AG09319 (cell line): ENCODE measurements at regions not wholly inside any gene's neighbourhood (a gene's known extent, or its start where the extent isn't known, plus 50 kb on each side); places are given as distances from the start of the nearest gene placed in this dataset.

Experiments
- DNase-seq: peaks from one replicate; pipeline ENCODE4 v3.0.0-alpha.2; 2010; ENCODE audit warnings: low read depth; ENCODE audit errors: extremely low read depth
- CTCF ChIP-seq: IDR thresholded peaks from 2 replicates; pipeline ENCODE4 v1.5.1; 2011; ENCODE audit warnings: low read depth, mild to moderate bottlenecking, inconsistent platforms, low read length, moderate library complexity

DNA sequence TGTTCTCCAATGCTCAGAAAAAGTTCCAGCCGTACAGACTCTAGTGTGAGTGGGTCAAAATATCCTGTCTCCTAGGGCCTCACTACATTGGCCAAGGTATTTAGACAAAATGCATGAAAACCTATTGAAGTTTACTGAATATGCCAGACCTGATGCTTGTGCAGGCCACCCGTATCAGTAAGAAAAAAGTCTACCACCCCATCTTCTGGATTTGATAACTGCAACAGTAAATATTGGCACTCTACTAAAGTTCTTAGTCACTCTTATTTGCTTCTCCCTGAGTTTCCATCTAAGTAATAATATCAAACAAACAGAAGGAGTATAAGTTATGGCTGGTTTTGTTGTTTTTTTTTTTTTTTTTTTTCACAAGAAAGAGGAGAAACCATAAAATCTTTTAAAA lies 627.7 kb upstream of the KLF4 start:
- TF ChIP-seq CTCF: no peak
- no peak for DNase-seq

DNA sequence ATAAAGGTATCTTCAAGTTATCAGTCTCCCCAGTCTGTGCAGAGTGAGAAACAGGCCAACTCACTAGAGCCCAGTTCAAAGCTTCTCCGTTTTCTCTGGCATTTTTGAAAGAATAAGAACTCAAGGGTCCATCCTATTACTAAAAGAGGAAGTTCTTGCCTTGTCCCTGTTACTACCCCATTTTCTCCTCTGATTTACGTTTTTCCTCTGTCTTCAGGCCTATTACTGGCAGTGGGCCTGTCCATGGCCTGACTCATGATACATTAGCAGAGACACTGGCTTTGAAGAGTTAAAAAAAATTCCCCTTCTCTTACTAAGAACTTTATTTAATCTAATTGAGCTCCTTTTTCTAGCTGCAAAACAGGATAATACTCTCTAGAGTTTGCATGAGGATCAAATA lies 624.0 kb upstream of the KLF4 start:
- no peak for DNase-seq
- TF ChIP-seq CTCF: no peak

- no peak for TF ChIP-seq CTCF
- no peak for DNase-seq
Measured at GRCh38 chr9:108109927-108110690, 620.5 kb upstream of the KLF4 start.

DNA sequence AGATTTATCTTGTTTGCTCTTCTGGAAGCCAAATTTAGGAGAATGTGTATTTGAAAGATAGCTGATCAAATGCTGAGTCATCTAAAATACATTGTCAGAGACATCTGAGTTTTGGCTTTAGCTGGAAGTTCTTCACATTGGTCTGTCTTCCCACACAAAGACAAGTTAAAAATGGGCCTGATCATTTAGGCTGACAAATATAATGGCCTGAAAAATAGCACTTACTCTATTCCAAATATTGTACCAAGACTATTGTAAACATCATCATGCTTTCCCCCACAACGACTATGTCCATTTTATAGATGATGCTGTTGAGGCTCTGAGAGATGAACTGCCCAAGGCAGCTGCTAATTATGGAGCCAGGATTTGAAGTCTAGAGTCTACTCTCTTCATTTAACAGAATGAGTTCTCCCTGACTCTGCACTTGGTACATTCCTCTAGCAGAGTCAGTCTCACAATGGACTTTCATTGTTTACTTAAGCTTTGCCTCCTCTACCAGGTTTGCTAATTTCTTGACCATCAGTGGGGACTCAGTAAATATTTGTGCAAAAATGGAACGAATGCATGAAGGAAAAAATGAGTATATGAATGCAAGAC lies 619.4 kb upstream of the KLF4 start:
- no peak for DNase-seq
- TF ChIP-seq CTCF: no peak

DNA sequence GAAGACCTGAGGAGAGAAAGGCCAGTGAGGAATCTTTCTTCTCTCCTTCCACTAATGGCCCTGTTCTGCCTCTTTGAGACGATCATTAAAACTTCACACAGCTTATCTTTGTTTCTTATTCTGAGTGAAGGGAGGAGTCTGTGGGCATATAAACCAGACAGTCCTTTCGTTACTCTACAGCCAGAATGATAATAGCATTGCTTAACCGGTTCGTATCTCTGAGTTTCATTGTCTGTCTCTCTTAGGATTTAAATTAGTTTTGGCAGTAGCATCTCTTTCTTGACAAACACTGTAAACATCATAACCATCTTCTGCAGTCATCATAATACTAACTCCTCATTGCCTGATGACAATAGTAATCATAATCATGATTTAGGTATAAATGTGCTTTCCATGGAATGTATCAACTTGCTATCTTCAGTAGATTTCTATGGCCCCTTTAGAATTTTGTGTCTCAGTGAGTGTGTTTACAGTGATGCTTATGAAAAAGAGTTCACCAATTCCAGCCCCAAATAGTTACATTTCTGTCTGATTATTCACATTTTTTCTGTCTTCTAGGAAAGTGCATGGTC lies 618.8 kb upstream of the KLF4 start:
- no peak for DNase-seq
- TF ChIP-seq CTCF: no peak

DNA sequence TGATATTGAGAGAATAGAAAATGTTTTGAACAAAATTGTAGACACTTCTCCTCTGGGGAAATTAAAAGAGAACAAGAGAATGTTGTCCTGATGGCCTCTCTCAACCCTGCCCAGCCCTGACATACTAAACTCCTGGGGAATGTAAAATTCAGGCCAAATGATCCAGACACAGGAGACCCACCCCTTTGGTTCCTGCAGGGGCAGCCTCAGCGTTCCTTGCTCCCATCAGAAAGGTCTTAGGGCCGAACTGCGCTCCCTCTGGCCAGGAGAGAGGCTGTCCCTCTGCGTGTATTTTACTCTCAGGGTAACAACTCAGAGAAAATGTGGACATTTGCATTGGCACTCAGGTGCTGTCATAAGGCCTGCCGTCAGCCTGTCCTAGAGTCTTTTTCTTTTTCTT lies 616.3 kb upstream of the KLF4 start:
- no peak for DNase-seq
- no peak for TF ChIP-seq CTCF

GRCh38 chr9:108104991-108105390 lies 615.4 kb upstream of the KLF4 start:
- no peak for TF ChIP-seq CTCF
- DNase-seq: no peak
